GM12873 (cell line): ENCODE measurements at regions not wholly inside any gene's neighbourhood (a gene's known extent, or its start where the extent isn't known, plus 50 kb on each side); places are given as distances from the start of the nearest gene placed in this dataset.

Experiments used
- CTCF ChIP-seq: IDR thresholded peaks from 2 replicates; pipeline ENCODE4 v1.5.1; 2012; ENCODE audit warnings: low read depth, mild to moderate bottlenecking, moderate library complexity, low read length, control low read depth; ENCODE audit not compliant: insufficient read depth; ENCODE audit errors: missing control alignments

- no peak for TF ChIP-seq CTCF
Observed at GRCh38 chr21:37984416-37984815, 68.2 kb upstream of the KCNJ6 start.

GRCh38 chr21:37986000-37986399, 69.7 kb upstream of the KCNJ6 start:
- TF ChIP-seq CTCF, result no peak

GRCh38 chr21:37986751-37987399, 70.6 kb upstream of the KCNJ6 start:
- no peak for TF ChIP-seq CTCF

- no peak for TF ChIP-seq CTCF
Observed at GRCh38 chr21:37987668-37988067, 71.4 kb upstream of the KCNJ6 start.

- no peak for TF ChIP-seq CTCF
Observed at GRCh38 chr21:37993071-37993470, 76.8 kb upstream of the KCNJ6 start.

GRCh38 chr21:37994211-37994610, 78.0 kb upstream of the KCNJ6 start:
- TF ChIP-seq CTCF, result no peak

- TF ChIP-seq CTCF, result no peak
Observed at GRCh38 chr21:38012672-38013071, 96.4 kb upstream of the KCNJ6 start.
